Fibroblast of pulmonary artery (primary cell): ENCODE measurements at regions not wholly inside any gene's neighbourhood (a gene's known extent, or its start where the extent isn't known, plus 50 kb on each side); places are given as distances from the start of the nearest gene placed in this dataset.

Experiments used
- DNase-seq: peaks from one replicate; pipeline ENCODE4 v3.0.0-alpha.2; 2010; ENCODE audit warnings: low read depth
- H3K4me3 ChIP-seq: replicated peaks from 2 replicates; pipeline ENCODE4 v1.5.1; 2011; ENCODE audit warnings: low read depth, mild to moderate bottlenecking, control low read depth, low read length, moderate library complexity
- TF ChIP-seq, protein P1 (sequence below): IDR thresholded peaks from 2 replicates; pipeline ENCODE4 v1.5.1; 2011; ENCODE audit warnings: mild to moderate bottlenecking, control low read depth, low read length, inconsistent platforms; ENCODE audit errors: missing control alignments

DNA sequence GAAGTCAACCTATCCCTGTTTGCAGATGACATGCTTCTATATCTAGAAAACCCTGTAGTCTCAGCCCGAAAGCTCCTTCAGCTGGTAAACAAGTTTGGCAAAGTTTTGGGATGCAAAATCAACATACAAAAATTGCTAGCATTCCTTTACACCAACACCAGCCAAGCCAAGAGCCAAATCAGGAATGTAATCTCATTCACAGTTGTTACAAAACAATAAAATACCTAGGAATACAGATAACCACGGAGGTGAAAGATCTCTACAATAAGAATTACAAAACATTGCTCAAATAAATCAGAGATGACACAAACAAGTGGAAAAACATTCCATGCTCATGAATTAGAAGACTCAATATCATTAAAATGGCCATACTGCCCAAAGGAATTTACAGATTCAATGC, 50.4 kb upstream of the ZNF365 start:
- peak; percentile 4 for DNase-seq
- no peak overlapping the region for H3K4me3 ChIP-seq
- TF ChIP-seq, protein P1, sequence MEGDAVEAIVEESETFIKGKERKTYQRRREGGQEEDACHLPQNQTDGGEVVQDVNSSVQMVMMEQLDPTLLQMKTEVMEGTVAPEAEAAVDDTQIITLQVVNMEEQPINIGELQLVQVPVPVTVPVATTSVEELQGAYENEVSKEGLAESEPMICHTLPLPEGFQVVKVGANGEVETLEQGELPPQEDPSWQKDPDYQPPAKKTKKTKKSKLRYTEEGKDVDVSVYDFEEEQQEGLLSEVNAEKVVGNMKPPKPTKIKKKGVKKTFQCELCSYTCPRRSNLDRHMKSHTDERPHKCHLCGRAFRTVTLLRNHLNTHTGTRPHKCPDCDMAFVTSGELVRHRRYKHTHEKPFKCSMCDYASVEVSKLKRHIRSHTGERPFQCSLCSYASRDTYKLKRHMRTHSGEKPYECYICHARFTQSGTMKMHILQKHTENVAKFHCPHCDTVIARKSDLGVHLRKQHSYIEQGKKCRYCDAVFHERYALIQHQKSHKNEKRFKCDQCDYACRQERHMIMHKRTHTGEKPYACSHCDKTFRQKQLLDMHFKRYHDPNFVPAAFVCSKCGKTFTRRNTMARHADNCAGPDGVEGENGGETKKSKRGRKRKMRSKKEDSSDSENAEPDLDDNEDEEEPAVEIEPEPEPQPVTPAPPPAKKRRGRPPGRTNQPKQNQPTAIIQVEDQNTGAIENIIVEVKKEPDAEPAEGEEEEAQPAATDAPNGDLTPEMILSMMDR: no peak
